ENCODE measurements at regions not wholly inside any gene's neighbourhood (a gene's known extent, or its start where the extent isn't known, plus 50 kb on each side); places are given as distances from the start of the nearest gene placed in this dataset.

DNA sequence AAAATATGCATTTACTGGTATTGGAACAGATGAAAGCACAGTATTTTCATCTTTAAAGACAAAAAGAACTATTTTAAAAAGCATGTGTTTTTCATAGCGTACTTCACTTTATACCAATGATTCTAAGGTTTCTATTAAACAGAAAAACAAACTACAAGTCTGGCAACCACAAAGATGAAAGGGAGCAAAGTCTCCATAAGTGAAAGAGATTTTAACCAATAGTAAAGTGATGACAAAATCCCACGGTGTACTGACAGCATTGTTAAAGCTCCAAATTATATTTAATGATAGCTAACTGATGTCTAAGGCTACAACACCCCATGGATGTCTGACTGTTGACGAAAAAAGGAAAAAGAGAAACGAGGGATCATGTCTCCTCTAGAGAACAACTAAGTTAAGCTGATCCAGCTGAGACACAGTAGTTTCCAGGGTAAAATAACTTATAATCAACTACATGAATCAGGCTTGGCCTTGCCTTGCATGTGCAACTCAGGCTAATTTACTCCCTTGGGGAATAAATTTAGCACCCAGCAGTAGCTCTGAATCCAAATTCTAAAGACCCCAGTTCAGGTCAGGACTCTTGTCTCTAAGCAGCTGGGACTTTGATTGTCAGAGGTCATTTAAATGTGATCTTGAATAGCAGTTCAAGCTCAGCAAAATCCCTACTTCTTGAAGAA, 56.0 kb upstream of the TAB2 start:
- FAIRE-seq (no peak), DNase-seq (ENCODE audit: low spot score in 2 of 2) (no peak)

DNA sequence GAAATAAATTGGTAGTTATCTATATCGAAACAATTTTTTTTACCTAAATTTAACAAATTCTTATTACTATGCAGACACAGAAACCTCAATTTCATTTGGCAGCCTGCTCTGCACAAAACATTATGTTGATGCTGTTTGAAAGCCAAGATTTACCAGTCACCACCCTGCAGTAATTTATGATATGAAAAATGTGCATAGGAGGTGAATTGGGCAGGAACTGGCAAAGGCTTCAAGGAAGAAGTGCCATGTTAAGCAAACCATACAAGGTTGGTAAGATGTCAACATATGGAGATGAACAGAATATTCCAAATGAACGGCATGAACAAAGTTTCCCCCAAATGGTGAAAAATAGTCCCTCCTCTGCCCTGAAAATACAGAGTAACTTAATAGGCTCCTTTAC, 54.2 kb upstream of the TAB2 start:
- DNase-seq (ENCODE audit: low spot score in 2 of 2) = no peak
- FAIRE-seq = no peak

- FAIRE-seq = no peak
These were observed 52.9 kb upstream of the TAB2 start for GRCh38 chr6:149264629-149265028.

DNA sequence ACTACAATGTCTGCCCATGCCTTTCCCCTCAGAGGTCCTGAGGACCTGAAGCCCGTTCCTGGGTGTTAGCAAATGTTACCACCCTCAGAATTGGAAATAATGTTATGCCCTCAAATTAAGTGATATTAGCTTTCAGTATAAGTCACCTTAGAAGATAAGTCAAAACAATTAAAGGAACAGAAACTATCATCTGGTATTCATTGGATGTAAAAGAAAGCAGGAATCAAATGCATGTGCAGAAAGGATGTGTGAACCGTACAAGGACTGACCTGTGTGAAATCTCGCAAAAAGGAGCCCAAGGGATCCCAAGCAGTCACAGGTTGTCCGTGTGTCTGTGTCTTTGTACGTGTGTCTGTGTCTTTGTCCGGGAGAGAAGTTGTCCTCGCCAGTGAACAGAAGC, 51.6 kb upstream of the TAB2 start:
- DNase-seq (ENCODE audit: low spot score in 2 of 2) (no peak), FAIRE-seq (no peak)

More at GRCh38 chr6:149264629-149265028, 52.9 kb upstream of the TAB2 start:
- no peak for DNase-seq (ENCODE audit: low spot score in 2 of 2)

DNA sequence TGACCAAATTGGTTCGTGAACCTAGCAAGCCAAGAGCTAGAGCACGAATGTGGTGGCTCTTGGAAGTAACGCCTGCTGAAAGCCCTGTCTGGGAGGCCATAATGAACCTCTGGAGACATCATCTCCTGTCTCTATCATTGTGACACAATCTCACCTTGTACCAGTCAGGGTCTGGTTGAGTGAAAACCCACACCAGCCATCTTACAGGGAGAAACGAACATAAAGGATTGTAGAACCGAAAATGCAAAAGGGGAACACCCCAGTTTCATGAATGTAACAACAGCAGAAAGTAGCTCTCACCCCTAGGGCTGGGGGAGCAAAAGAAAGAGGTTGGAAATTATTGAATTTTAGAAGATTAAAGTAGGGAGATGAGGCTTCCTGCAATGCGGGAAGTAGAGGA, 50.9 kb upstream of the TAB2 start:
- DNase-seq (ENCODE audit: low spot score in 2 of 2) = no peak
- FAIRE-seq = no peak

DNA sequence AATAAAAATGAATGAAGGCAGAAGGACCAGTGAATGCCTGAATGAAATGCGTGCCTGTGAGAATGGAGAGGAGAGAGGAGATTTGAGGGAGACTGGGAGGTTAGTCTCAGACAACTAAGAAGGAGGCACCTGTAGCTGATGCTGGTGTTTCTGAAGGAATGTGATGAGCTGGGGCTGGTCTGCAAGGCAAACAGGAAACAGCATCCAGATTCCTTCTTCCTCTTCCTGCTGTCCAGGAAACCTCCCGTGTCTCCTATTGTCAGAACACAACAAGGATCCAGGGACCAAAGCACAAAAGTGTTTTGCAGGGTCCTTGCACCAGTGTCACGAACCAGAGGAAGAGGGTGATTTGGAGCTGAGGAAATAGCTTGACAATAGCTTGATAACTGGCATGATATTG, 50.4 kb upstream of the TAB2 start:
- FAIRE-seq (no peak), DNase-seq (ENCODE audit: low spot score in 2 of 2) (no peak)

DNA sequence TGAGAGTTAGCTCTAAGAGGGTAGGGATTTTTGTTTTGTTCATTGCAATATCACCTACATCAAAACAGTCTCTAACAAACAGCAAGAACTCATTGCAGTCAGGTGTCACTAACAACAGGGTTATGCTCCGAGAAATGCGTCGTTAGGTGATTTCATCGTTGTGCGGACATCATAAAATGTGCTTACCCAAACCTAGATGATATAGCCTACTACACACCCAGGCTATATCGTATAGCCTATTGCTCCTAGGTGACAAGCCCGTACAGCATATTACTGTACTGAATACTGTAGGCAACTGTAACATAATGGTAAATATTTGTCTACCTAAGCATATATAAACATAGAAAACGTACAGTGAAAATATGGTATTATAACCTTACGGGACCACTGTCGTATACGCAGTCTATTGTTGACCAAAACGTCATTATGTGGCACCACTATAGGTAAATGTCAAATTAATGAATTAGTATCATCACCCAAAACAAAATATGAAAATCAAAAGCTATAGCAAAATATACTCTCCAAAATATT, 49.9 kb upstream of the TAB2 start:
- no peak for FAIRE-seq
- no peak for DNase-seq (ENCODE audit: low spot score in 2 of 2)
